Sciatic nerve (tissue), 2 donors: ENCODE measurements at regions not wholly inside any gene's neighbourhood (a gene's known extent, or its start where the extent isn't known, plus 50 kb on each side); places are given as distances from the start of the nearest gene placed in this dataset.
A peak's percentile ranks its signal among the peaks of the same experiment; 100 is the strongest.

ENCODE experiments used
- ATAC-seq: fragments of 200-7000 bp; cut with Tn5 transposase; one replicate; pipeline ENCODE4 v1.9.1; 2020; ENCODE audit warnings: mild to moderate bottlenecking, moderate library complexity
- DNase-seq: peaks from one replicate; pipeline ENCODE4 v3.0.0-alpha.2; 2020; ENCODE audit warnings: low spot score
- intact Hi-C: fragments of 100-400 bp; cut with DNase I; formaldehyde crosslinking; loops from one replicate; pipeline ENCODE4 v1.14.2; 2022
- donor health status: DM: no; HTN: no; CAD: no.
- donor health status: DM: no; HTN: no; CAD: no.

DNA sequence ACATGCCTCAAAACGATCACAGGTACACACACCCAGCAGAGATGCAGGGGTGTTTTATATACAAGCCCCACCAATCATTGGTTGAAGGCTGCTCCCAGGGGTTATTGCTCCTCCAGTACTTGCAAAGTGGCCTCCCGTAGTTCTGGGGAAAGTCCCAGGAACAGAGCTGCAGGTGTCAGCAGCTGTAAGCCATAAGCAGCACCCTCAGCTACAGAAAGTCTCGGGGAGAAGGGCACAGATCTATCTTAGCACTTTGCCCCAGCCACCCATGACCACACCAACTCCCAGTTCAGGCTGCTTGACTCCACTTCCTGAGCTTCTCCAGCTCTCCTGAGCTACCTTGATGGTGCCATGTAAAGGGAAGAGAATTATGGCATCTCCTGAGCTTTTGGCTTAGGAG, 222.7 kb upstream of the GJB5 start:
- DNase-seq (no peak), ATAC-seq (no peak)
- intact Hi-C loops = no loop called here

GRCh38 chr1:34538481-34538880, 216.4 kb upstream of the GJB5 start:
- no peak for DNase-seq
- intact Hi-C loops = no loop called here
- ATAC-seq = no peak

DNA sequence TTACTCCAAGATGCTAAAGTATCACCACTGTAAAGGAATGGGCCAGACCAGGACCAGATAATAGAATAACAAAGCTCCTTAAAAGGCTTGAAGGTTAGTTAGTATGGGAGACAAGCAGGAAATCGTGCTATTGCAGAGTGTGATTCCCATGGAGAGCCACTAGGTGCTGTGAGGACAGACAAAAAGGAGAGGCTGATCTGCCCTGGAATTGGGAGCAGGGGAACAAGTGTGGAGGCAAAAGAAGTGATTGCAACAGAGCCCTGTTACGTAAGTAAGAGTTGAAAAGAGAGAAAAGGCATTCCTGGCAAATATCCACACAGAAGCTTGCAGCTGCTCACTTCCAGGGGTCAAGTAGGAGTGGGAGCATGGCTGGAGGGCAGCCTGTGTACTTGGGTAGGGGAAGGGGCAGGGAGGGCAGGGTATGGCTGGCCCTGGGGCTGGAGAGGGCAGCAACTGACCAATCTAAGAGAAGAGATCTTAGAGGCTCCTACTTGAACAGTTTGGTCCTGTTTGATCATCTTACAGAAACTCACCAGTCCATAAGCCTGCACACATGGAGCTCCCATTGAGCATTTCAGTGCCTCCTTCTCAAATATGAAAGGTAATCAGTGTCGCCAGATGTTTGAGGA, 207.7 kb upstream of the GJB5 start:
- intact Hi-C loops = no loop called here
- DNase-seq = no peak
- no peak for ATAC-seq

DNA sequence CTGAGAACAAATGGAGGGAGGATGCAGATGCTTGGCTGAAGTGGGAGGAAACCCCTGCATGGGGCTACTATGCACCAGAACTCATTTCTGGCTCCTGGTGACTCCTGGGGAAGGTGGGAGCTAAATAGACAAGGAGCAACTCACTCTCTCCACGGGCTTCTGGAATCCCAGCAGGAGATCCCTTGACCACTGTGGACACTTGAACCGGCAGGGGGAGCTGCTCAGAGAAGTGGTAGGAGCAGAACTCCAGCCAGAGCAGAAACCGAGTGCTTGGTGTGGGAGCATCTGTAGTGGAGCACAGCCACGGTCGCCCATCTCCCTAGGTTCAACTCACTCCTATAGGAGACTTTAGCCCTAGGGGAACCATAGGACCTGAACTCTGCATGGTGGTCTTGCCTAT, 205.6 kb upstream of the GJB5 start:
- no peak for ATAC-seq
- DNase-seq = no peak
- intact Hi-C loops = no loop called here

DNA sequence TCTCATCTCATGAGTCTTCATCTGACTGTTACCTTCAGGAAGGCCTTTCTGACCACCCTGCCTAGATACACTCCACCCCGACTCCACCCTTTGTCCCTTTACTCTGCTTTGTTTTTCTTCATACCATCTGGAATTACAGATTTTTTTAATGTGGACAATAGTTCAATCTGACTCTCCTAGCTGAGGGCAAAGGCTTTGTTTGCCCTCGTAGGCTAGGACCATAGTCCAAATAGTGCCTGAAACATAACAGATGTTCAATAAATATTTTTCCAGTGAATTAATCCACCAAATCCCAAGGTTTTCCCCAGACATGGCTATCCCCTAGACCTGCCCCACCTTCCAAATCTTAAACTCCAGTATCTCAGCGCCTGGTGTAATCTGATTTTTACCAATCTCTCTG, 176.5 kb upstream of the GJB5 start:
- intact Hi-C loops = no loop called here
- ATAC-seq = no peak
- no peak for DNase-seq

DNA sequence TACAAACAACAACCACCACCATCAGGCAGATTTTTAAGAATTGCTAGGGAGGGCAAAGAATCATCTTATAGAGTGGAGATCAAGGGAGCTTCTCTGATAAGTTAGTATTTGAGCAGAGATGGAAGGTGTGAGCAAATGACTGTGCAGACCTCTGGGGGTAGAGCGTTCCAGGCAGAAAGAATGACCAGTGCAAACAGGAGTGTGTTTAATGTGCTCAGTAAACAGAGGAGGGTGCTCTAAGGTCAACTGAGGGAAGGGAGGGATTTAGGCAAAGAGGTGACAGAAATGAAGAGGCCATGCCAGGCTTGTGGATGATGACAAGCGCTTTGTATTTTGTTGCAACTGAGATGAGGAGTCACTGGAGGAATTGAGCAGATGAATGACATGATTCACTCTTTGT, 172.5 kb upstream of the GJB5 start:
- DNase-seq = no peak
- no peak for ATAC-seq
- intact Hi-C loops = no loop called here

DNA sequence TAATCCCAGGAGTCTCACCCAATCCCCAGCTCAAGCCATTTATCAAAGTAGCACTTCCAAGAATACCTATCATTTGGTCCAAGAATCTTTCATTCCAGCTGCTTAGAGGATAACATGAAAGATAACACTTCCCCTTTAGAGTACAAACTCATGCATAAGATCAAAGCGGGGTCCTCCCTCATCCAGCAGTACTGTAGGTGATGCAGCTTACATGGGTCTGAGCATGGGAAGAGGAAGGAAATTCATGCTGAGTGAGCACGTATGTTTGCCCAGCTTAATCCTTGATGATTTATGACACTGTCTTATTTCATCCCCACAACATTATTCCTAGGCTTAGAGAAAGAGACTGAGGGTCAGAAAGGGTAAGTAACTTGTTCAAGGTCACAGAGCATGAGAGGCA, 167.1 kb upstream of the GJB5 start:
- no peak for ATAC-seq
- intact Hi-C loops = no loop called here
- DNase-seq = no peak

DNA sequence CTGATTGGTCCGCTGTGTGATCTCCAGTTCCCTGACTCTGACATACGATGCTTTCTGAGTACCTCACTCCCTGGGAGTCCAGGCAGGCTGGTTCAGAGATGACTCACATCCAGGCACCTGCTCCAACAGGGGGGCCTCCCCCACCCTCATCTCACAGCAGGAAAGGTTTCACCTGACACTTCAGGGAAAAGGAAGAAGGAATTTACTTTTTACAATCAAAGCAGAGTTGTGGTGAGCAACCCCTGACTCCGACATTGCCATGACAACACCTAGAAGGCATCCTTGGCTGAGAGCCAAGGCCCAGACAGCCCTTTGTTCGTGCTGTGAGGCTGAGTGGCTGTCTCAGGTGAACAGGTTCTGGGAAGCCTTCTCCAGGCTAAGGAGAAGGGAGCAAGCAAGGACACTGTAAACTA, 164.6 kb upstream of the GJB5 start:
- intact Hi-C loops = no loop called here
- DNase-seq (no peak), ATAC-seq (no peak)

DNA sequence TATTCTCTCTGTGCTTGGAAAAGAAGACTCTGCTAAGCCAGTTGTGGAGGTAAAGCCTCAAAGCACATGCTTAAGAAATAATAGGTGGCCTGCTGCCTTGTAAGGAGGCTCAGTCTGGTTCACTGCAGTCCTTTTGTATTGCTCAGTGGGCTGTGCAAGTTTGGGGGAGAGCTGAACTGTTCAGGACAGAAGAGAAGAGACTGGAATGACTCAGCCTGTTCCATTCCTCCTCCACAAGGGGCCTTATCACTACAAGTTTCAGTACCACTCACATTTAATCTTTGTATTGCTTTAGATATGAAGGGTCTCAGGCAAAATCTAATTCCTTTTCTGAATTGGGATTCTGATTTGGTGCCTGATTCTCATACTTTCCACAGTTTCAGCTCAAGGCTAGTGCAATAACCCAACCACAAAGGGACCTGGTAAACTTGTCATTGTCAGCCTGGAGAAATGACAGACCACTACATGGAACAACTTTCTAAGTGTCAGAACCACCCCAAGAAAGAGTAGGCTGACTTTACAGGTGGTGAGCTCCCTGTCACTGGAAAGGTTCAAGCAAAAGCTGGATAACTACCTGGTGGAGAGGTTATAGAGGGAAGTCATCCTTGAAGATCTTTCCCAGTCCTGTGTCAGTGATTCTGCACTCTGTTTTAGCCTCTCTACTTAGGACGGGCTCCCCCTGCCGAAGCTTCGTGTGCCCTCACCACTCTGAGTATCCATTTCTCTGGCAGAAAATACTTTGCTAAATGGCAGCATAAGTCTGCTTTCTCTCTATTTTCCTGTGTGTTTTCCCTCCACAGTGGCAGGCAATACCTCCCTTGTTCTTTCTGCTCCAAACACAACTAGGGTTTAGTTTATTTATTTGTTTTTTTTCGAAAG, 162.9 kb upstream of the GJB5 start:
- intact Hi-C loops = no loop called here
- DNase-seq = no peak
- ATAC-seq = no peak

DNA sequence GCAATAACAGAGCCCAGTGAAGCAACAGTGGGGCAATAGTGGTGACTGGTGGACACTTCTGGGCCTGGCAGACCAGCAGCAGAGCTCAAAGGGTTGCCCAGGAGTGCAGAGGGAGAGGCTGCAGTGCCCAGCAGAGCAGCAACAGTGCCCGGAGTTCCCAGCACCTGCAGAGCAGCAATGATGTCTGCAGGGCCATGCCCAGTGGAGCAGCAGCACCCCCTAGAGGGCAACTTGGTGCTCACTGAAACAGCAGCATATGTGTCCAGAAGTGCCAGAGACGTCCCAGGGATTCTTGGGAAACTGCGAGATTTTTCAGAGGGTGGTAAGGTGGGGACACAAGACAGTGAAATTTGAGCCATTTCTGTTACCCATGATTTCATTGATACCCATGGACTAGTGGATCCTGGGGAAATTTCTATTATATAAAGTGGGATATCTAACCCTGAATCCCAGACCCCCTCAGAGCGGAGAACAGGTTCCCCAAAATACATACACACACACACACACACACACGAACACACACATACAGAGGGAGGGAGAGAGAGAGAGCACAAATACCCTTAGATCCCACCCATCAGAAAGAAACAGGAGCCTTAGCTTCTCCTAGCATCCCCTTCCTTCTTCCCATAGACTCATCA, 156.9 kb upstream of the GJB5 start:
- peak; percentile 74 for DNase-seq
- intact Hi-C loops = no loop called here
- ATAC-seq = no peak

- intact Hi-C loops = no loop called here
These were observed 151.9 kb upstream of the GJB5 start for GRCh38 chr1:34602907-34603306.

GRCh38 chr1:34603594-34603993, 151.3 kb upstream of the GJB5 start:
- ATAC-seq = no peak
- intact Hi-C loops = no loop called here
- DNase-seq = no peak

More at GRCh38 chr1:34602907-34603306, 151.9 kb upstream of the GJB5 start:
- DNase-seq (no peak), ATAC-seq (no peak)

GRCh38 chr1:34606504-34606903, 148.3 kb upstream of the GJB5 start:
- ATAC-seq (no peak), DNase-seq (no peak)
- intact Hi-C loops = no loop called here

GRCh38 chr1:34610063-34610462, 144.8 kb upstream of the GJB5 start:
- intact Hi-C loops = no loop called here
- DNase-seq = no peak
- ATAC-seq = no peak

- DNase-seq (no peak), ATAC-seq (no peak)
- intact Hi-C loops = no loop called here
These were observed 143.3 kb upstream of the GJB5 start for GRCh38 chr1:34611571-34611970.

DNA sequence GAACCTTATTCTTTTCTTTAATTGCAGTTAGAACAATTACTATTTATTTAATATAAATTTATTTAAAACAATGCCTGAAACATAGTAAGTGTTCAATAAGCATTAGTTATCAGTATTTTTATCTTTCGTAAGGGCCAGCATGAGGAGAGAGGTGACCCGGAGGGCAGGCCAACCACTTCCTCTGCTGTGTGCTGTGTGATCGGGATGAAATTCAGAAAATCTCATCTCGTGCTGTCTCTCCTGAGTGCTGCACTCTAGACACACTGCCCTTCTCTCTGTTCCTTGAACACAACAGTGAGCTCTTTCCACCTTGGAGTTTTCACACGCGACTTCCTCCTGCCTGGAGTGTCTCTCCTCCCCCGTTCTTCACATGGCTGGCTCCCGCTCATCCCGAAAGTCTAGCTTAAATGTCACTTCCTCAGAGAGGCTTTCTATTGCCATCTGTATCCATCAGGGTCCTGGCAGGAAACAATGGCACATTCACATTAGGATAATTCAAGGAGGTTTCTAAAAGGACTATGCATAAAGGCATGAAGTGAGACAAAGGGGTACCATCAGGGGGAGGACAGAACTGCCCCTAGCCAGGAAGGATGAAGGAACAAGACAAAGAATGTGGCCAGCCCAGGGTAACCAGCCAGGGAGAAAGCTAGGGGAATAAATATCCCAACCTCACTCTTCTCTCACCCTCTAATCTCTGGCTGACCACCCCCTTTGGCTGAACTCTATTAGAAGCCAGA, 142.6 kb upstream of the GJB5 start:
- intact Hi-C loops = no loop called here
- ATAC-seq = no peak
- DNase-seq = no peak

DNA sequence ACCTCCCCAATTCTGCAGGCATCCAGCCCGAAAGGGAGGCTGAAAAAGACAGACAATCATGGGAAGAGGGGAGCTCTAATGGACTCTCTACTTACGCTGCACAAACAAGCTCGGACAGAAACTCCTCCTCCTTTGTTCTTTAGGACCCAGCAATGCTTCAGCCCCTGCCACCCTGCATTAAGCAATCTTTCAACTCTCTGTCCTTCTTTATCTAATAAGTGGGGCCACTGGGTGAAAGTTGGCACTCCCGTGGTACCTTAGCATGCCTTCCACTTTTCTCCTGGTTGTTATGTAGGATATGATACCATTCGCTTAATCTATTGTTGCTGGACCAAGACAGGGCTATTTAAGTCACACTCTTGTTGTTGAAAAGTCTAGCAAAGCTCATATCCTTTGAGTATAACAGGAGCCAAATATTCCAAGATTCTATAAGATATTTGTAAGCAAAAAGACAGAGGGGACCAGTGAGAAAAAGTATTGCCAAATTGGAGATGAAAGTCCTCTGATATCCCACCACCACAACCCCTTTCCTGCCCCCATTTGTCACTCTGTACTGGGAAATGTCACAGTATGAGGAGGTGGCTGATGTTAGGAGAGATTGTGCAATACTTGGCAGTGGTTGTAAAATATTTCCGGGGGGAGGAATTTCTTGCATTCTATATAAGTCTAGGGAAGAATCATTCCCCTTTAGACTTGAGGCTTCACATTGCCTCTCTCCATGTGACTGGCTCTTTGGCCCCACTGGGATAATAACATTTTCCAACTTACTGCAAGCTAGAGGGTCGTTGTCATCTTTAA, 137.3 kb upstream of the GJB5 start:
- intact Hi-C loops = no loop called here

DNA sequence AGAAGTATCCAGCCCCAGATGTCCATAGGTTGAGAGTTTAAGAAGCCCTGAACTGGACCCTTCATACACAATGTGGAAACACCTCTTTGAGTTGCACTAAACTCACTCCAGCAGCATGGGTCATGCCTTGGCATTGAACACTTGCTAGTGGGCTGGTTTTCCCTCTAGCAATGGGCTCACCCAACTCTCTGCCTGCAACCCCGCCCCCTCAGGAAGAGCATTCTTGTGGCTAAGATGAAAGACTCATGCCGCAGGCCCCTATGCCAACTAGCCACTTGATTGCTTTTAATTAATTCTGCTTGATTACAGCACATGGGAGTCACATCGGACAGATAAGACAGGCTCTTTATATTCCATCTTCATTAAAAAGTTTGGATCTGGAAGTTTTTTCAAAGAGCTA, 136.5 kb upstream of the GJB5 start:
- no peak for DNase-seq
- intact Hi-C loops = no loop called here
- ATAC-seq = no peak

More for the DNA sequence above, 137.3 kb upstream of the GJB5 start:
- no peak for DNase-seq
- no peak for ATAC-seq

DNA sequence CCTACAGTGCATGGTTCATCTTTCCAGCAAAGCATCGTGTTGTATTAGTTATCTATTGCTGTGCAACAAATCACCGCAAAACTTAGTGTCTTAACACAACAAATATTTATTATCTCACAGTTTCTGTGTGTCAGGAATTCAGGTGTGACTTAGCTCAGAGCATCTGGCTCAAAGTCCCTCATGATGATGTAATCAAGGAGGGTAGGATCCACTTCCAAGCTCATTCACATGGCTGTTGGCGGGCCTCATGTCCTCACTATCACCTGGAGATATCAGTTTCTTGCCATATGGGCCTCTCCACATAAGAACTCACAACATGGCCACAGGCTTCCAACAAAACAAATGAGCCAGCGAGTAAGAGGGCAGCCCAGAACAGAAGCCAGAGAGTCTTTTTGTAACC, 135.6 kb upstream of the GJB5 start:
- intact Hi-C loops = no loop called here
- ATAC-seq (no peak), DNase-seq (no peak)
